Stimulated activated CD4-positive, alpha-beta T cell treated with anti-CD3 and anti-CD28 coated beads, TNF-alpha, amount 100 ng/mL, for 24 hours (primary cell): ENCODE measurements at regions not wholly inside any gene's neighbourhood (a gene's known extent, or its start where the extent isn't known, plus 50 kb on each side); places are given as distances from the start of the nearest gene placed in this dataset.

Experiments
- DNase-seq, 3 experiments: peaks; one replicate each; pipeline ENCODE4 v3.0.0-alpha.2; 2020; ENCODE audit warnings: low read depth in 3 of 3

DNA sequence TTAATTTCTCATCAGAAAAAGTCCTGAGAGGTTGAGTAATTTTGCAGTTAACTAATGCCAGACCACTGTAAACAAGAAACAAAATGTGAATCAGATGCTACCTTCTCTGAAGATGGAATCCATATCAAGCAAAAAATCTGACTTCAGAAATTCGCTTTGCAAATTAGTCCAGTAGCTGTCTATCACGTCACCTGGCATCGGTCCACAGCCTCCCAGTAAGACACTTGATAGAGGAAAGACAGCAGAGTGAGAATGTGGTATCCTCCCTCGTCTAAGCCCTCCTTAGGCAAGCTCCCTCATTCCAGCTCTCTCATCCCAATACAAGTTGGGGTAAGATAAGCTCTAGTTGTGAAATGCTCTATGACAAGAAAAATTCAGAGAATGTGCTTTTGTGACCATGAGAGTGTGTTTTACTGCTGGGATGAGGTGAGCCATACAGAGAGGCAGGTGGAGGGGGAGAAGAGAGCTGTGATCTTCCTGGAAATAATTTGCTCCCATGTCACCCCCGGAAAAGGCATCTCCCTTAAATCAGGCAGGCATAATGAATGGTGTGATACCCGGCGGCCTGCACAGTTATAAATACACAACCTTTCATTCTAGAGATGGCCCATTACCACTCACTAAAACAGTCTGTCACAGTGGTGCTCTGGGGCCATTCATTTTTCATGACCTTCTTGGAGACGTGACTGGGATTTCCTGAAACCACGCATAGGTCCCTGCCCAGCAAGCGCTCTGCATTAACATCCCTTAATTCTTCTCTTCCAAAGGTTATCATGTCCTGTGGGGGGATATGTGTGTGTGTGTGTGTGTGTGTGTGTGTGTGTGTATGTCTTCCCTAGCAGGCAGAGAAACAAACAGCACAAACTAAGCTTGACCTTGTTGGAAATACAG lies 602.0 kb upstream of the KCNMB2 start:
- DNase-seq: no peak

DNA sequence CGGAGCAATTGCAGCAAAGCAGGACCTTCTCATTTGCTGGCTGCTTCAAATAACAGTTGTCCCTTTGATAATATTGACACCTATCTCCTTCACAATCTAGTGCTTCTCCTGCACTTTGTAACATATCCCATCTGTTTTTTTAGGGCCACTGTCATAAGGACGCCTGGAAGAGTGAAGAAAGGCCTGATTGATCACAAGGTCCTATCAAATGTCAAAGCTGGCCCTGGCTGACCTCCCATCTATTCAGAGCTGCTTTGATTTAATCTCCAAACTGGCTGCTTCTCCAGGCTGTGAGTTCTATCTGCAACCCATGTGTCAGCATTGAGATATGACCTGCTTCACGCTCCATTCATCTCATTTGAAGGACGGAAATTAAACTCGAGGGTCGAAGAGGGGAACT lies 601.2 kb upstream of the KCNMB2 start:
- no peak for DNase-seq

DNA sequence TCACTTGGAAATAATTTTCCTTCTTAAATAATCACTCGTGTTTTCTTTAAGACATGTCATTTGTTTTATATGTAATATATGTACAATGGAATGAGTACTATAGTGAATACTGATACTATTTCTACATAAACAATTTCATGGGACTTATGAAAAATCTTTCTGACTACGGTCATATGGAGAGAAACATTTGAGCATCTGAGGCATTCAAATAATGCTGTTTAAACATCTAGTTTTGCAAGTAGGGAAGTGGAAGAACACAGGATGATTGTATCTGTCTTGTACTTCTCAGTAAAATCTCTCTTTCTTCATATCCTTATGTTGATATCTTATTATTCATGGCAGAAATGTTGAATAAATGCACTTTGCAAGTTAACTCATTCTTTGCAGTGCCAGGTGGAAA lies 599.5 kb upstream of the KCNMB2 start:
- DNase-seq: no peak

DNA sequence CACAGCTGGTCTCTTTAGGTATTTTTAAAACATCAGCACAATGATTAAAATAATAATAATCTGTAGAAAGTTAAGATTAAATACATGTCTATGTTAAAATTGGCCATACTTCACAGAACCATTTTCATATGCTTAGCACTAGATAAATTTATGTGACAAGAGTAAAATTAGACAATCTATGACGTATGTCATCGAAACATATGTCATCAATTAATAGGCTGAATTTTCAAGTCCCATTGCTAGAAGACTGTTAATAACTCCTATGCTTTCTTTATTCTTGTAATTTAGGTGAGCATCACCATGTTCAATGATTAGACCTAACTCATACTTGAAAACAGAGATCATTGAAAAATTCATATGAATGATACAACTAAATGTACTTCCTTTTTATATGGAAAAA lies 593.3 kb upstream of the KCNMB2 start:
- DNase-seq: no peak

DNA sequence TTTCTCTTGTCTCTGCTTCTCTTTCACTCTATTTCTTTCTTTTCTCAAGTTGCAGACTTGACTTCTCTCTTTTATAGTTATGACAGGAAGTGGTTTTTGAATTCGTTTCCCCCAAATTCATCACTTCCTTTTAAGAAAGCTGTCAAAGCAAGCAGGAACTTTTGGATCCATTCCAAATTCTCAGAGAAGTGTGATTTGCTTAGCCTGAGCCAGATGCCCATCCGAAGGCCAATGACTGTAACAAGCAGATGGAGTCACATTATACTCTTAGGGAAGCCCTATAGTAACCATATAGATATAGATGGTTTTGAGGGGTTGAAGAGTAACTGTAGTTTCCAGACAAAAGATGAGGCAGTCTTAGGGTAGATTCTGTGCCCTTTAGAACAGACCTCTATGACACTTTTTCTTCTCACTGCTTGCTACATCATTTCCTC lies 592.0 kb upstream of the KCNMB2 start:
- DNase-seq: no peak

DNA sequence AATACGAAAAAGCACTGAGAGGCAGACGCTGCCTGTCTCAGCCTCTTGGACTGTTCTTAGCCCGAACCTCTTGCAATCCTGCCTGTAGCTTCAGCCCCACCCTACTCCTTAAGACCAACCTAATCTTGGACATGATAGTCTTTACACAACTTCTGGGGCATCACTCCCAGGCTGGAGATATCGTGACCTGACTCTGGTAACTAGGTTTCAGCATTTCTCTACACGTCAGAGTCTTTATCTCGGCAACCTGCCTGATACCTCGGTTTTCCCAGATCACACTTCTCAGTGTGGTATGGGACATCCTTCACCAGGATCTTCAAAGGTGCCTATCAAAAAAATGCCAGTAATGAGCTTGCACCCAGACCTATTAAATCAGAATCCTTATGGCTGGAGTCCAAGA lies 590.2 kb upstream of the KCNMB2 start:
- DNase-seq: no peak

DNA sequence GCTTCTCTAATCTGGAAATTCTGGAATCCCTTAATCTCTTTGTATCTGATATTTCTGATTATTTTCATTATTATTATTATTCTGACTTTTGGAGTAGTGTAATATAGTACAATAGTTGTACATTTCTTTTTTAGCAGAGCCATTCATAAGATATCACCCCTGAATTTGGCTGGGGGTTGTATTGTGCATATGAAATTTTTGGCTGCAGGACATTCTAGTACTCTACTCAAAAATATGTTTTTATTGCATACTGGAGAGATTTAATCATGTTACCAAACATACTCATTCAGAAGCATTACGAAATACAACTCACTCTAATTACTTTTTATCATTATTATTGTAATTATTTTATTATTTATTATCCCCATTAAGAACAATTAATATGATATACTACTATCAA lies 589.7 kb upstream of the KCNMB2 start:
- no peak for DNase-seq

DNA sequence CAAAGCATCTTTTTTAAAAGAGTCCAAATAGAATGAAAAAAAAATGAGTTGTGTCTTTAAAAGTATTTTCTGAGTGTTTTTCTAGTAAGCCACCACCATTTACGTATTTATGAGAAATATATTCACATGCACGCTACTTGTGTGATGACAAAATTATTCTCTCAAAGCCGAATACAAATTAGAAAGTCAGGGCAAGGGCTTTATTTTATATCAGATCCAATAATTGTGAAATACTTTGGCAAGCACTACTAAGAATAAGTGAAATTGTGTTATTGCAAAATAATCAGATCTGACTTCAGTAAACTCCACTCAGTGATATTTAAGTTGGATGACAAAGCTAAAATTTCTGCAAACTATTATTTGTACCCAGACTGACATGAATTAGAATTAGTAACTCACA lies 589.3 kb upstream of the KCNMB2 start:
- no peak for DNase-seq

DNA sequence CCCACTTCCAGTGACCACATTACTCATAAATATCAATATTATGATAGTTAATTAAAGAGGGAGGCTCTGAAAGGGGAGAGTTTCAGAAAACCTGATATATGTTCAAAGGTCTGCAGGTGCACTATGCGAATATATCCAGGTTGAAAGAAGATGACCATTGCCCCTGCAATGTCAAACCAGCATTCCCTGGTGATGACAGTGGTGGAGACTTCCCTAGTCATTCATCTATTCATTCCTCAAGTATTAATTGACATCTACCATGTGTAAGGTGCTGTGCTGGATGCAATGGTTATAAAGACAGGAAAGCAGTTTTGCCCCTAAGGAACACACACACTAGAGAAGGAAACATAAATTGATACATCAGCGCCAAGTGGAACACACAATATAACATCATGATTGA lies 588.3 kb upstream of the KCNMB2 start:
- DNase-seq: no peak

DNA sequence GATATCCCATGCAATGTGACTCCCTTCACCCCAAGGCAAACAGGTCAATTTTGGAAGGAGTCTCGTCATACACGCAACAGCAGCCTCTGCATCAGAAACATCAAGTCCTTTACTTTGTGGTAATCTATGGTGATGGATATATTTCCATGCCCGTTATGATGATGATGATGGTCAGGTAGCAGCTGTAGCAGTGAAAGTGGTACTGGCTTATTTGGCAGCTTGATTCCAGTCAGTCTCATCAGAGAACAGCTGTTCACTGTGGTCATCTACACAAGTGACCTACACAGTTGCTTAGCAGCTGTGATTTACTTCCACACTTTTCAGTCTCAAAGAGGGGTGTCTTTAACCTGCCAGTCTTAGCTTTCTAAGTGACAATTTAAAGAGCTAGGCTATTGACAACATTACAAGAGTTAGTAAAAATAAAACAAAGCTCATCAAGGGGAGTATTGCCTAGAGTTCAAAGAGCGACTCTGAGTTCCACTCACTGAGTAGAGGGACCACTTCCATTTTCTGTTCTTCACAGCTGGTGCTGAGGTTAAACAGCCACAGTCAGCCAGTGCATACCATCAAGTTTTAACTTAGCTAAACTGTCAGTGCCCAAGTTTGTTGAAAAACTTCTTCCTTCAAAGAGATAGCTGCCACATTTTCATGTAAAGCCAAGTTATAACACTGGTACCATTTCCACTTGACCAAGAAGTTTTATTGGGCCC lies 587.4 kb upstream of the KCNMB2 start:
- DNase-seq: no peak

DNA sequence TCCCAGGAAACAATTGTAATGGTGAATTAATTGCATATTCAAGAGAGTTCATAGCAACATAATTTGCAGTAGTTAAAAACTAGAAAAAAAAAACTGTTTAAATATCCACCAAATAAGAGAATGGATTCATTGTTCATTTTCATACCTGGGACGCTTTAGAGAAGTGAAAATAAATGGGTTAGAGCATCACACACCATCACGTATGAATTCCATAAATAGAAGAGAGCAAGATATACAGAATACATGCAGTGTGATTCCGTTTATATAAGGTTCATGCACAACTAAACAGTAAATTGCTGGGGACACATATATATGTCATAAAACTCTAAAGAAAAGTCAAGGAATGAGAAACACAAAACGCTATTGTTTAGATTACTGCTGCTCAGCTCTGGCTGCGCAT lies 577.0 kb upstream of the KCNMB2 start:
- DNase-seq: no peak

DNA sequence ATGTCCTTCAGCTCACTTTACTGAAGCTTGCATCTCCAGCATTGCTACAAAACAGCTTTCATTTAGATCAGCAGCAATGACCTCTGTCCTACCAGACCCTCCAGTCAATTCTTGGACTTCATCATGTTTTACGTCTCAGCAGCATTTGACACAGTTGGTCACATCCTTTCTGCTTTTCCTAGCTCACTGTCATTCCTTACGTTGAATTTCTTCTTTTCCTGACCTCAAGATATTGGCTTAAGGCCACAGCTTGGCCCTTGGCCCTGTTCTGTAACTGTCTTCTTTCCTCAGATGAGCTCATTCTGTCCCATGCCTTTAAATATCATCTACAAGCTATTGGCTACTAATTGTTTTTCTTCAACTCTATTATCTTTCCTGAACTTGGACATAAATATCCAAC lies 576.2 kb upstream of the KCNMB2 start:
- DNase-seq: no peak

DNA sequence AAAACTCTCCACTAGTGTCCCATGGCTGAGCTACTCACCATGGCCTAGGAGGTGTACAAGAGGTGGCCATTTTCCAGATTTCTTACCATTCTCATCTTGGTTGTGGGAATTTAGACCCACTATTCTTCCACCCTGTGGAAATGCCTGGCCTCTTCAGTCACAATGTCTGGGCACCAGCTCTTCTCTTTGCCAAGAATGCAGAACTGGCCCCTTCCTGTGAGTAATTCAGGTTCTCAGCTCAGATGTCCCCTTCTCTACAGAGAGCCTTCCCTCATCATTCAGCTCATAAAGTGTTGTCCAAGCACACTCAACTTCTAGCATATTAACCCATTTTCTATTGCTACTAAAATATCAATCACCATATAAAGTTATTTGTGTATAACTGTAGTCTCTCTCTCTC lies 575.5 kb upstream of the KCNMB2 start:
- DNase-seq: no peak

DNA sequence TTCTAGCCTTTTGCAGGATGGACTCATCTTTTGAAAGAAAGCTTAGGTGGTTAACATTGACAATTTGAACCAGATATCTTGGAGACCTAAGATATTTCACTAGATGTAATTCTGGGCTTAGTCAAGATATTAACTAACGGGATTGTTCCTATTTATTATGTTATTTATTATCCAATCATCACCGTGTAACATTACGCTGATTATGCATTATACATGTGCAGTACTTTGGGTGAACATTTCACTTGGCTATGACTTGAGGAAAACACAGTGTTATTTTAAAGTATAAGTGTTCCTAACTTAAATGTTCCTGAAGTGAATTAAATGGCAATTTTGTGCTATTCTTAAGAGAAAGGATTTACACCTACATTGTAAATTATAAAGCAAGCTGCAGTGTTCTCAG lies 574.5 kb upstream of the KCNMB2 start:
- DNase-seq: no peak

DNA sequence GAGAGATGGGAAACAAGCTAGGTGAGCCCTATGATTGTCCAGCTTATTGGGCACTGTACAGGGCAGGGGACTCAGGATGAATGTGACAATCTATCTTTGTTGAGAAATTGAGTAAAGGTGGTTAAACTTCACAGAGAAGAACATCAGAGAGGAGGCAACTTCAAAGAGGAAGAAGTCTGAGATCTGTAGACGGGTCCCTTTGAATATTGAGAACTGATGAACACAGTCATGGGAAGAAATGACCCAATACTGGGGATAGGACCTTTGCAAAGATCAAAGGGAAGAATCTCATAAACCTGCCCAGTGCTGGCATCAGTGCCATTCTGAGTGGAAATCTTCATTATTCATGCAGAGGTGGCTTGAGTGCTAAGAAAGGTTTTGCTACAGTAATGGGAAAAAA lies 569.7 kb upstream of the KCNMB2 start:
- no peak for DNase-seq

DNA sequence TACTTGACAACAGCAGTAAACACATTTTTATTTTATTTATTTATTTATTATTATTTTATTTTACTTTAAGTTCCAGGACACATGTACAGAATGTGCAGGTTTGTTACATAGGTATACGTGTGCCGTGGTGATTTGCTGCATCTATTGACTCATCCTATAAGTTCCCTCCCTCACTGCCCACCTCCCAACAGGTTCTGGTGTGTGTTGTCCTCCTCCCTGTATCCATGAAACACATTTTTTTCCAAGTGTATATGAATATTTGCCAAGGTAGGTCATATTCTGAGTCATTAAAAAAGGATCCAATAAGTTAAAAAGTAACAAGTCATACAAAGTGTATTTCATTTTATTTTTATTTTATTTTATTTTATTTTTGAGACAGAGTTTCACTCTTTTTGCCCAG lies 567.3 kb upstream of the KCNMB2 start:
- no peak for DNase-seq

DNA sequence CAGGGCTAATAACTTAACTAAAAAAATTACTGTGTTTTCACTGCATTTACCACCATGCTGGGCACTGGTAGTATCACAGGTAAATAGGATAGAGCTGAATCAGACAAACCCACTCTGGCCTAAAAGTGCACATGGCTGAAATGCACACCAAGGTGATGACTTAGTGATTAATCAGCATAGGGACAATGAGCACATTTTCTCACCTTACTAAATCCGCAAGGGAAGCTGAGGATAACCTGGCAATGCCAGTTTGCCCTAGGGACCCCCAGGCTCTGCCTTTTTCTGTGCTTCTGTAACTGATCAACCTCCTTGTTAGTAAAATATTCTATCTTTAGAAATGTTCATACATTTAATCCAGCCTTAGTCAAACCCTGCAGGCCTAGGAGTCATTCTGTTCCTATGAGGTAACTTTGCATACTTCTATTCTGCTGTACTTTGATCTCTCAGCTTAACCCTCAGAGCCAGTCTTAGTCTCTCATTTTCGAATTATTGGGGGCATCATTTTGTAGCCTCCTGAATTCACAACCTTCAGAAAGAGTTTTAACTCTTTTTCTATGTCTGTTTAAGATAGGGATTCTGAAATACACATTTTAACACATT lies 562.9 kb upstream of the KCNMB2 start:
- no peak for DNase-seq

DNA sequence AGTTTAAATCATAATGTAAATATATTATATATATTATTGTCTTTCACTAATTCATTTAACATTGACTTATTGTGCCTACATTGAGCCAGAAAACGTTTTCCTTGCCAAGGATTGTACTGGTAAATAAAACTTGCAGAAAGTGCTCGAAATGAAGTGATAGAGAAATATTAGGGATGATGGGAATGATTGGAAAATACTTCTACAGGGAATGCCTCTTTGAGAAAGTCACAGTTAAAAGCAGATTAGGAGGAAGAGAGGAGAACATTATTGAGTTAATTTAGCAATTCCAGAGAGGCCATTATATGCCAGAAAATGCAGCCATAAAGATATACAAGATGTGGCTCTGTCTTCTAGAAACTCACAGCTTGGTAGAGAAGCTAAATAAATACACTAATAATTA lies 560.0 kb upstream of the KCNMB2 start:
- DNase-seq: no peak

DNA sequence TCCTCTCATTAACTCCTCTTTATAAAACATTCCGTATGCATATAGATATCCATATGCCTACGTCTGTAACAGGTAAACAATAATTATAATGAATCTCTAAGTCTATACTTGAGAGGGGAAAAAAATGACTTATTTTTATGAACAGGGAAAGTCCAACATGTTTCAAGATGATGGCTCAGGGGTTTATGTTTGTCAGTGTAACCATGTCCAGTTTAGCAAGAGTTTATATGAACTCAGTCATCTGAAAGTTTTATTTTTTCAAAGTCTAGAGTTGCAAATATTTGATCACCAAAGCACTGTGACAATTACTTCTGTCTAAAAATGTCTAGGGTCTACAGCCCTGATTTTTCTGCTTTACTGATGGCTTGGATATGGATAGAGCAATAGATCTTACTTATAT lies 559.4 kb upstream of the KCNMB2 start:
- no peak for DNase-seq

DNA sequence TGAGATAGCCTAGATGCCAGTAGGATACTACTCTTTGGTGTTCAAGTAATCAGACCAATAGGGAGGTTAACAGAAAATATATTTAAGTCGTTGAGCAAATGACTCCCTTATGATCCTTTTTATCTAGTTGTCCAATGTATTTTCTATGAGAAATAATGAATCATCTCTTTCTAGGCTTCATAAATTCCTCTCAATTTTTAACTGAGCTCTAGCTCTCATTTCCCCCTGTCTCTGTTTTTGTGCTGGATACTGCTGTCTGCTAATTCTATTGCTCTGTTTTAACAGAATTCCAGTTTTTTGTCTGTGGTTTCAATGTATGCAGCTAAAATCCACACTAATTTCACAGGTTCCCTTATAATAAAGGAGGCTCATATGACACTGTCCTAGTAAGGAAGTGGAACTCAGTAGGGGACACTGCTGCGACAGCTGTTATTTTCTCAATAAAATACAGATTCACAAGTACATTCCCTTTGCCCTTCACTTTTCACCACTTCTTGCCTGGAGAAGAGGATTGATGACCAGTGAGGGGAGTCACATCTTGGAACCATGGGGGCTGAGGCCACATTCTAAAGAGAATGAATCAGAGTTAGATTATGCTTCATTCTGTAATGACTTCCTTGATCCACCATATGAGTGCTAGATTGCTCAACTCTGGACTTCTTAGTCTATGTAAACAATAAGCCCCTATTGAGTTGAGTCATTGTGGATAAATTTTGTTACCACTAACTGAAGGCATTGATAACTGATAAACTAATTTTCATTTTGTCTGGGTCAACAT lies 558.7 kb upstream of the KCNMB2 start:
- no peak for DNase-seq

DNA sequence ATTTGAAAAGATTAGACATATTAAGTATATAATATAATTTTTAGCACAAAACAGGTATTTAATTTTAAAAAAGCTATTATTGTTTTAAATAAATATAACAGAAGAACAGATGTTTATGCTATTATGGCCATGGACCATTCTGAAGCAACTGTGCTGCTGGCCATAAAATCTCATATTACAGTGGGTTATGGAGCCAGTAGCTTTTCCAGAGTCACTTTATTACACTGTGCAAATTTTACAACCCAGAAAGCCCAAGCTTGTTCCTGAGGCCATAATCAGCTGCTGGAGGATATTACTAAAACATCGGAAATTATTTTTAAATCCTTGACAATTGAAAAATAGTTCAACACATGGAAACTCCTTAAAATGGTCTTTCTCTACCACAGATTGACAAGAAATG lies 557.3 kb upstream of the KCNMB2 start:
- no peak for DNase-seq

DNA sequence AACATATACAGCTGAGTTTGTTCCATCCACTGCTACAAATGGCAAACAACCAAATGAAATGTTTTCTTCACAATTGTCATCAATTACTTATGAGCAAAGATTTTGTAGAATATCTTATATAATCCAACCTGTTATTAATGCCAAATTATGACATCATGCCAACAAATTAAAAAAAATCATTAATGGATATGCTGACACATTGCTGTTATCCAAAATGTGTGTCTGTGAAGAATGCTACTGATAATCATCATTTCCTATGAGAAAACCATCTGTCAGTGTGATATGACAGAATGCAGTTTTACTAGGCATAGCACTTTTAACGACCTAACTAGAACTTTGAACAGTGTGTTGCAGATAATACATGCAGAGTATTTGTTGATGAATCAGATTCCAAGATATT lies 556.5 kb upstream of the KCNMB2 start:
- DNase-seq: no peak
